Psoas muscle (tissue), 7 donors: ENCODE measurements at regions not wholly inside any gene's neighbourhood (a gene's known extent, or its start where the extent isn't known, plus 50 kb on each side); places are given as distances from the start of the nearest gene placed in this dataset.

Source experiments
- ATAC-seq, 4 donors: fragments of 200-7000 bp; cut with Tn5 transposase; one replicate each; pipeline ENCODE4 v1.9.1; 2020; ENCODE audit warnings: moderate library complexity in 3 of 4, mild to moderate bottlenecking in 2 of 4
- DNase-seq, 2 donors: peaks; one replicate each; pipeline ENCODE4 v3.0.0-alpha.2; 2020
- H3K27ac ChIP-seq: fragments of 200-600 bp; one replicate; pipeline ENCODE4 v1.8.0; 2022
- H3K27me3 ChIP-seq, 3 donors: fragments of 200-600 bp in 1 of 3; one replicate each; pipeline versions ENCODE4 v1.6.1 to v1.8.0; 2013 to 2022; ENCODE audit warnings: low read length in 2 of 3, mild to moderate bottlenecking in 2 of 3, moderate library complexity in 1 of 3; ENCODE audit not compliant: insufficient read depth in 3 of 3
- H3K36me3 ChIP-seq, 2 donors: fragments of 200-600 bp in 1 of 2; one replicate each; pipeline versions ENCODE4 v1.6.1 to v1.8.0; 2013 to 2022; ENCODE audit warnings: low read depth in 1 of 2, mild to moderate bottlenecking in 1 of 2, moderate library complexity in 1 of 2; ENCODE audit not compliant: insufficient read depth in 1 of 2
- H3K4me1 ChIP-seq: fragments of 200-600 bp; one replicate; pipeline ENCODE4 v1.8.0; 2022
- H3K4me3 ChIP-seq: fragments of 200-600 bp; one replicate; pipeline ENCODE4 v1.8.0; 2022; ENCODE audit warnings: mild to moderate bottlenecking
- H3K9me3 ChIP-seq: fragments of 200-600 bp; one replicate; pipeline ENCODE4 v1.8.0; 2022
- WGBS, 3 donors: extraction: QIAGEN DNeasy Blood & Tissue Kit; methylation state at CpG; one replicate each; pipeline versions ENCODE4 v1.1.6 to v1.1.7; 2013; 5-methylcytosine and 5-hydroxymethylcytosine counted together
- intact Hi-C, 2 donors: fragments of 100-400 bp; cut with DNase I; formaldehyde crosslinking; loops; one replicate each; pipeline versions ENCODE4 v1.11.0 to v1.14.2; 2022
- TF ChIP-seq, protein P1 (sequence below): fragments of 200-600 bp; IDR thresholded peaks from one replicate; pipeline ENCODE4 v1.8.0; 2022; ENCODE audit warnings: antibody characterized with exemption
- donor health status: healthy with polysubstance abuse.
- donor health status: DM: no; HTN: no; CAD: no; lungs with moderate emphysema.
- donor health status: Bipolar disorder and iron deficiency.
- donor health status: healthy.
- donor health status: DM: yes; HTN: yes; CAD: no.
- donor health status: DM: no; HTN: no; CAD: no.
- donor health status: DM: yes; HTN: yes; CAD: no.

DNA sequence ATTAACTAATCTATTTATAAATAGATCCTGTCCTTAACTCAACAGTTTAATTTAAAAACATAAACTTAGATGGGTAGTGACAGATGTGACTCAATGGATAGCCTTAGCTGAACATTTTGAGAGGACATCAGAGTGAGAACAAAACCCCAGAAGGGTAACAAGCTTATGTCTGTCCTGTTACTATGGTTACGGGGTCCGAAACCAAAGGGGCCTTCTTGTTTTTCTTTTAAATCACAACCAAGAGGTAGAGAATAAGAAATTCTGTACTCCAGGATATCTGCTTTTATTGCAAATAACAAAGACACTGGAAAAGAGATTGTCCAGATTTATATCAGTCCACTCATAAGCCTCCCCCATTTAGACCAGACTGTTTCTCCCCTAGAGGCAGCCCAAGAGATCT is 612.1 kb downstream of the MTRR start:
- no peaks in the 10 kb centered on the region for H3K4me1 ChIP-seq
- no peak overlapping the region for H3K27ac ChIP-seq
- intact Hi-C loops: no loop called here
- no peak overlapping the region for H3K4me3 ChIP-seq
- no peaks in the 10 kb centered on the region for H3K9me3 ChIP-seq
- TF ChIP-seq, protein P1, sequence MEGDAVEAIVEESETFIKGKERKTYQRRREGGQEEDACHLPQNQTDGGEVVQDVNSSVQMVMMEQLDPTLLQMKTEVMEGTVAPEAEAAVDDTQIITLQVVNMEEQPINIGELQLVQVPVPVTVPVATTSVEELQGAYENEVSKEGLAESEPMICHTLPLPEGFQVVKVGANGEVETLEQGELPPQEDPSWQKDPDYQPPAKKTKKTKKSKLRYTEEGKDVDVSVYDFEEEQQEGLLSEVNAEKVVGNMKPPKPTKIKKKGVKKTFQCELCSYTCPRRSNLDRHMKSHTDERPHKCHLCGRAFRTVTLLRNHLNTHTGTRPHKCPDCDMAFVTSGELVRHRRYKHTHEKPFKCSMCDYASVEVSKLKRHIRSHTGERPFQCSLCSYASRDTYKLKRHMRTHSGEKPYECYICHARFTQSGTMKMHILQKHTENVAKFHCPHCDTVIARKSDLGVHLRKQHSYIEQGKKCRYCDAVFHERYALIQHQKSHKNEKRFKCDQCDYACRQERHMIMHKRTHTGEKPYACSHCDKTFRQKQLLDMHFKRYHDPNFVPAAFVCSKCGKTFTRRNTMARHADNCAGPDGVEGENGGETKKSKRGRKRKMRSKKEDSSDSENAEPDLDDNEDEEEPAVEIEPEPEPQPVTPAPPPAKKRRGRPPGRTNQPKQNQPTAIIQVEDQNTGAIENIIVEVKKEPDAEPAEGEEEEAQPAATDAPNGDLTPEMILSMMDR: no peak
- ATAC-seq: no peak
- H3K27me3 ChIP-seq: no peaks in the 10 kb centered on the region
- 89 to 91% (median 90%) methylated on average over 2 of the region's 2 CpGs for WGBS, 3 donors
- no peak for DNase-seq
- H3K36me3 ChIP-seq: no peaks in the 10 kb centered on the region

DNA sequence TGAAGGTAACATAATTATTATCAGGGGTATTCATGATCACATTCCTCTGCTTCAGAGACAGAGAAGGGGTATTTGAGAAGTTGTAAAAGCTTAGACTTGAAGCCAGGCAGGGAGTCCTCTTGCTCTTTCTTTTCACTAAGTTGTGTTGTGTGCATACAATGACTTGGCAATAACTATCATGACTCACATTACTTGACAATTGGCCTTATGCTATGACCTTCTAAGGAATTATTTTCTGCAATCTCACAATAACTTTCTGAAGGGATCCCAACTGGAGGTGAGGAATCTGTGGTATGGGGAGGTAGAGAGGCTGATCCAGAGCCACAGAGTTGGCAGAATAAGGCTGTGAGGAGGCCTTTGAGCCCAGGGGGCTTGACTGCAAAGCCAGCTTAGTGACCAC is 622.3 kb downstream of the MTRR start:
- Histone ChIP-seq H3K36me3 (no peaks in the 10 kb centered on the region), H3K27me3 (no peaks in the 10 kb centered on the region), H3K27ac (no peak overlapping the region), H3K9me3 (peaks cover 12% of the 10 kb centered on the region), H3K4me3 (no peak overlapping the region), H3K4me1 (no peaks in the 10 kb centered on the region)
- intact Hi-C loops: no loop called here
- no peak for ATAC-seq
- no peak for DNase-seq
- TF ChIP-seq, protein P1: no peak

DNA sequence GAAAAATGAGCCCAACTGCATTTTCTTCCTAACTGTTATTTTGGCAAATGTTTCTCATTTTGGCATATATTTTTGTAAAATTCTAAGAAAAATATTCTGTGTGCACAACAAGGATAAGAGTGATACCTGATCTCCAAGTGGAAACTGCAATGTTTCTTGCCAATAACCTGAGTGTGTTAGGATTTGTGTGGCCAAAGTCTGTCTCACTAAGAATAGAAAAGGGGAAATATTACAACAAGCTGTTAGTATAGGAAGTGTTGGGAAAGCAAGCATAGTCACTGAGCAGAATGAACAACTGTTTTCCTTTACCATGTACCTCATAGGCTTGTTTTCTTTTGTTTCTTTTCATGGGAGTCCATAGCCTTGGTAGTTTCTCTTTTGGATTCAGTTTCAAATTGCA is 624.2 kb downstream of the MTRR start:
- Histone ChIP-seq H3K4me1 (no peaks in the 10 kb centered on the region), H3K27me3 (no peaks in the 10 kb centered on the region), H3K27ac (no peak overlapping the region), H3K9me3 (peaks cover 13% of the 10 kb centered on the region), H3K36me3 (no peaks in the 10 kb centered on the region), H3K4me3 (no peak overlapping the region)
- TF ChIP-seq, protein P1: no peak
- DNase-seq (no peak), ATAC-seq (no peak)
- intact Hi-C loops: no loop called here

DNA sequence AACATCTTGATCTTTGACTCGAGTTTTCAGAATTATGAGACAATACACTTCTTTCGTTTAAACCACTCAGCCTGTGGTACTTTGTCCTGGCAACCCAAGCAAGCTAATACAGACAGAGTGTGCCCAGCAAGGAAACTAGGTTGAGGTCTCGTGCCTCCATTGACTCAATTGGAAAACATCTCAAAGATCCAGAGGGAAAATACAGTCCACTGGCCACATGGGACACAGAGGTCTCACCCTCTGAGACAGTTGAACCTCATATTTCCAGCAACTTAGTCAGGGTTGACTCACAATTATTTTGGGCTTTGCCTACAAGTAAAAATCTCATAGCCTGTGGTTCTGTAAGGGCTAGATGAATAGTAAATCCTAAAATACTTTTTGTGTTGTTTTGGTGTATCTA is 631.5 kb downstream of the MTRR start:
- intact Hi-C loops: no loop called here
- ATAC-seq: no peak
- no peaks in the 10 kb centered on the region for H3K36me3 ChIP-seq
- TF ChIP-seq, protein P1: no peak
- H3K27ac ChIP-seq: no peak overlapping the region
- no peaks in the 10 kb centered on the region for H3K27me3 ChIP-seq
- WGBS, 3 donors: 58 to 66% (median 63%) methylated on average over 3 of the region's 3 CpGs
- peaks cover 17% of the 10 kb centered on the region for H3K9me3 ChIP-seq
- no peak for DNase-seq
- no peak overlapping the region for H3K4me3 ChIP-seq
- H3K4me1 ChIP-seq: no peaks in the 10 kb centered on the region

DNA sequence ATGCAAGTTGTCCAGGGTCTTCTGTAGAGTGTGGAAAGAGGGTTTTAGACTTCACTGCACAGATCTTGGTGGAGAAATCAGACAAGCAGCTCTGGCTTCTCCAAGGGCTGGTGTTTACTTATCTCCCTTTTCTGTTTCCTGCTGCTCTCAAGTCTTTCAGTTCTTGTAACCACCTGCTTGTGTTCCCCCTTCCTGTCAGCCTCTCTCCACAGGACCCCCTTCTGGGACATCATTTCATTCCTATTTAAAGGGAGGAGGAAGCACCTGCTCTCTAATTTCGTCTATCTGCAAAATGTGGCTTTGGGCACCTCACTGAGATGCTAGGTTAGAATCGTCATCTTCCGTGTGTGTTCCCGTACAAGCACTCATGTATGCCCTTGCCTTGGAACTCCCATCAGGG is 636.2 kb downstream of the MTRR start:
- 61 to 75% (median 69%) methylated on average over 4 of the region's 4 CpGs for WGBS, 3 donors
- ATAC-seq (no peak), DNase-seq (no peak)
- no peaks in the 10 kb centered on the region for H3K36me3 ChIP-seq
- H3K27me3 ChIP-seq: no peaks in the 10 kb centered on the region
- H3K27ac ChIP-seq: no peak overlapping the region
- H3K4me1 ChIP-seq: no peaks in the 10 kb centered on the region
- H3K9me3 ChIP-seq: no peaks in the 10 kb centered on the region
- TF ChIP-seq, protein P1: no peak
- H3K4me3 ChIP-seq: no peak overlapping the region
- intact Hi-C loops: no loop called here
